Gastroesophageal sphincter (tissue), 4 donors: ENCODE measurements at regions not wholly inside any gene's neighbourhood (a gene's known extent, or its start where the extent isn't known, plus 50 kb on each side); places are given as distances from the start of the nearest gene placed in this dataset.

Source experiments
- ATAC-seq: fragments of 150-250 bp; one replicate; pipeline ENCODE4 v1.9.1; 2016; ENCODE audit warnings: mild to moderate bottlenecking, moderate library complexity
- H3K27ac ChIP-seq, 4 donors: fragments of 200-600 bp; sonication (generic) in 3 of 4; 1 replicate in 3 of 4; 2 replicates in 1 of 4; pipeline ENCODE4 v1.5.1; 2016 to 2019
- H3K27me3 ChIP-seq: fragments of 200-600 bp; sonication (generic); one replicate; pipeline ENCODE4 v1.5.1; 2019
- H3K36me3 ChIP-seq, 2 donors: fragments of 200-600 bp; sonication (generic); one replicate each; pipeline ENCODE4 v1.5.1; 2019; ENCODE audit warnings: control low read depth in 1 of 2
- H3K4me1 ChIP-seq, 3 donors: fragments of 200-600 bp; sonication (generic); 1 replicate in 2 of 3; 2 replicates in 1 of 3; pipeline ENCODE4 v1.5.1; 2016 to 2019; ENCODE audit warnings: control low read depth in 2 of 3
- H3K4me3 ChIP-seq, 2 donors: fragments of 200-600 bp; sonication (generic); one replicate each; pipeline ENCODE4 v1.5.1; 2019; ENCODE audit warnings: mild to moderate bottlenecking in 1 of 2, moderate library complexity in 1 of 2
- H3K9me3 ChIP-seq, 3 donors: fragments of 200-600 bp; sonication (generic); one replicate each; pipeline ENCODE4 v1.5.1; 2017 to 2019; ENCODE audit warnings: control low read depth in 2 of 3
- CTCF ChIP-seq, 4 experiments: fragments of 200-600 bp in 2 of 4; fragments of 450-650 bp in 2 of 4; sonication (generic) in 1 of 4; IDR thresholded peaks; one replicate each; pipeline ENCODE4 v1.5.1; 2017 to 2019; ENCODE audit warnings: antibody characterized with exemption in 4 of 4, mild to moderate bottlenecking in 2 of 4, moderate library complexity in 2 of 4
- EP300 ChIP-seq: sonication (generic); formaldehyde crosslinking; IDR thresholded peaks from one replicate; pipeline ENCODE4 v1.6.1; 2017; ENCODE audit warnings: antibody characterized with exemption, mild to moderate bottlenecking
- POLR2A ChIP-seq, 2 donors: fragments of 450-650 bp; IDR thresholded peaks; one replicate each; pipeline ENCODE4 v1.6.1; 2017; ENCODE audit warnings: antibody characterized with exemption in 2 of 2, mild to moderate bottlenecking in 2 of 2, moderate library complexity in 1 of 2
- POLR2AphosphoS5 ChIP-seq: sonication (generic); formaldehyde crosslinking; IDR thresholded peaks from one replicate; pipeline ENCODE4 v1.6.1; 2017; ENCODE audit warnings: antibody characterized with exemption
- WGBS, 2 donors: methylation state at CpG; one replicate each; pipeline ENCODE4 v1.1.5; 2018; ENCODE audit warnings: low coverage in 1 of 2; 5-methylcytosine and 5-hydroxymethylcytosine counted together

GRCh38 chr3:64422192-64422591 is 196.9 kb upstream of the PRICKLE2 start:
- Histone ChIP-seq H3K4me1 (no peaks in the 10 kb centered on the region), H3K9me3 (no peaks in the 10 kb centered on the region), H3K27ac (no peak overlapping the region), H3K27me3 (no peaks in the 10 kb centered on the region), H3K4me3 (no peak overlapping the region), H3K36me3 (no peaks in the 10 kb centered on the region)
- no peak for ATAC-seq
- 58 to 62% methylated on average over 6 to 7 of the region's 7 CpGs for WGBS, 2 donors
- TF ChIP-seq POLR2AphosphoS5 = no peak
- no peak for TF ChIP-seq EP300
- no peak for TF ChIP-seq CTCF (IDR thresholded peaks at IDR 0.05)

GRCh38 chr3:64417816-64418215 is 192.6 kb upstream of the PRICKLE2 start:
- Histone ChIP-seq H3K27me3 (peaks cover 5% of the 10 kb centered on the region), H3K36me3 (no peaks in the 10 kb centered on the region), H3K4me3 (no peak overlapping the region), H3K4me1 (no peaks in the 10 kb centered on the region), H3K27ac (no peak overlapping the region), H3K9me3 (no peaks in the 10 kb centered on the region)
- ATAC-seq = no peak
- no peak for TF ChIP-seq POLR2A (IDR thresholded peaks at IDR 0.05)
- no peak for TF ChIP-seq CTCF (IDR thresholded peaks at IDR 0.05)
- TF ChIP-seq POLR2AphosphoS5 = no peak
- TF ChIP-seq EP300 = no peak
- 52 to 59% methylated on average over 3 to 4 of the region's 4 CpGs for WGBS, 2 donors

- ATAC-seq = no peak
- TF ChIP-seq POLR2AphosphoS5 (no peak), CTCF (IDR thresholded peaks at IDR 0.05) (no peak)
- H3K27ac ChIP-seq = no peak overlapping the region
- H3K9me3 ChIP-seq = no peaks in the 10 kb centered on the region
- 84 to 87% methylated on average over 5 to 7 of the region's 7 CpGs for WGBS, 2 donors
- no peaks in the 10 kb centered on the region for H3K36me3 ChIP-seq
- H3K4me3 ChIP-seq = no peak overlapping the region
- peaks cover 5% of the 10 kb centered on the region for H3K27me3 ChIP-seq
- no peaks in the 10 kb centered on the region for H3K4me1 ChIP-seq
Measured at GRCh38 chr3:64414043-64414442, 188.8 kb upstream of the PRICKLE2 start.

GRCh38 chr3:64411101-64411500 is 185.8 kb upstream of the PRICKLE2 start:
- Histone ChIP-seq H3K4me3 (no peak overlapping the region), H3K27ac (no peak overlapping the region), H3K27me3 (peaks cover 5% of the 10 kb centered on the region), H3K9me3 (no peaks in the 10 kb centered on the region), H3K4me1 (no peaks in the 10 kb centered on the region), H3K36me3 (no peaks in the 10 kb centered on the region)
- ATAC-seq = no peak
- TF ChIP-seq POLR2A (IDR thresholded peaks at IDR 0.05) (no peak), POLR2AphosphoS5 (no peak), CTCF (IDR thresholded peaks at IDR 0.05) (no peak), EP300 (no peak)
- 70 to 72% methylated on average over 2 to 4 of the region's 4 CpGs for WGBS, 2 donors

GRCh38 chr3:64410226-64410625 is 185.0 kb upstream of the PRICKLE2 start:
- WGBS, 2 donors = 83 to 87% methylated on average over 5 to 6 of the region's 6 CpGs
- TF ChIP-seq POLR2AphosphoS5 (no peak), CTCF (IDR thresholded peaks at IDR 0.05) (no peak), POLR2A (IDR thresholded peaks at IDR 0.05) (no peak), EP300 (no peak)
- H3K27me3 ChIP-seq = peaks cover 5% of the 10 kb centered on the region
- no peaks in the 10 kb centered on the region for H3K9me3 ChIP-seq
- ATAC-seq = no peak
- H3K36me3 ChIP-seq = no peaks in the 10 kb centered on the region
- H3K4me1 ChIP-seq = no peaks in the 10 kb centered on the region
- H3K4me3 ChIP-seq = no peak overlapping the region
- H3K27ac ChIP-seq = no peak overlapping the region
